Trophoblast cell (in vitro differentiated cells and primary cell): ENCODE measurements at regions not wholly inside any gene's neighbourhood (a gene's known extent, or its start where the extent isn't known, plus 50 kb on each side); places are given as distances from the start of the nearest gene placed in this dataset.

Source experiments
- DNase-seq, 2 donors: peaks; one replicate each; pipeline ENCODE4 v3.0.0-alpha.2; 2016
- H2AFZ ChIP-seq: 2 replicates; pipeline ENCODE4 v1.6.1; 2013; ENCODE audit warnings: low read length, moderate library complexity, mild to moderate bottlenecking; ENCODE audit not compliant: insufficient read depth, poor library complexity
- H2AK5ac ChIP-seq: 2 replicates; pipeline ENCODE4 v1.6.1; 2013; ENCODE audit warnings: mild to moderate bottlenecking, low read length
- H2BK120ac ChIP-seq: 2 replicates; pipeline ENCODE4 v1.6.1; 2013; ENCODE audit warnings: low read length, mild to moderate bottlenecking, moderate library complexity; ENCODE audit not compliant: insufficient read depth, poor library complexity
- H2BK12ac ChIP-seq: 2 replicates; pipeline ENCODE4 v1.6.1; 2013; ENCODE audit warnings: mild to moderate bottlenecking, low read length, moderate library complexity
- H2BK5ac ChIP-seq: 2 replicates; pipeline ENCODE4 v1.6.1; 2013; ENCODE audit warnings: low read length, low read depth, moderate library complexity, mild to moderate bottlenecking; ENCODE audit not compliant: poor library complexity
- H3K14ac ChIP-seq: 2 replicates; pipeline ENCODE4 v1.6.1; 2013; ENCODE audit warnings: mild to moderate bottlenecking, low read length
- H3K18ac ChIP-seq: 2 replicates; pipeline ENCODE4 v1.6.1; 2013; ENCODE audit warnings: mild to moderate bottlenecking, low read length
- H3K23ac ChIP-seq: 2 replicates; pipeline ENCODE4 v1.6.1; 2013; ENCODE audit warnings: low read length
- H3K27ac ChIP-seq: 2 replicates; pipeline ENCODE4 v1.5.1; 2013; ENCODE audit warnings: low read depth, mild to moderate bottlenecking, inconsistent platforms, low read length, moderate library complexity
- H3K27me3 ChIP-seq: 2 replicates; pipeline ENCODE4 v1.6.1; 2013; ENCODE audit warnings: inconsistent platforms, mild to moderate bottlenecking, low read length, moderate library complexity; ENCODE audit not compliant: insufficient read depth
- H3K36me3 ChIP-seq, 2 experiments: 1 replicate in 1 of 2; 2 replicates in 1 of 2; pipeline ENCODE4 v1.6.1; 2013; ENCODE audit warnings: low read length in 2 of 2, mild to moderate bottlenecking in 2 of 2, moderate library complexity in 1 of 2; ENCODE audit not compliant: insufficient read depth in 2 of 2, control insufficient read depth in 1 of 2
- H3K4ac ChIP-seq: 2 replicates; pipeline ENCODE4 v1.6.1; 2013; ENCODE audit warnings: low read depth, mild to moderate bottlenecking, low read length, moderate library complexity
- H3K4me1 ChIP-seq, 2 experiments: 1 replicate in 1 of 2; 2 replicates in 1 of 2; pipeline ENCODE4 v1.6.1; 2013; ENCODE audit warnings: low read length in 2 of 2, mild to moderate bottlenecking in 2 of 2, moderate library complexity in 1 of 2; ENCODE audit not compliant: insufficient read depth in 2 of 2, control insufficient read depth in 1 of 2
- H3K4me2 ChIP-seq: 2 replicates; pipeline ENCODE4 v1.6.1; 2013; ENCODE audit warnings: inconsistent platforms, mild to moderate bottlenecking, low read length, moderate library complexity
- H3K4me3 ChIP-seq: 2 replicates; pipeline ENCODE4 v1.5.1; 2013; ENCODE audit warnings: mild to moderate bottlenecking, low read depth, low read length, inconsistent platforms
- H3K79me1 ChIP-seq: one replicate; pipeline ENCODE4 v1.6.1; 2013; ENCODE audit warnings: low read length
- H3K79me2 ChIP-seq: 2 replicates; pipeline ENCODE4 v1.6.1; 2013; ENCODE audit warnings: low read length, mild to moderate bottlenecking; ENCODE audit not compliant: control insufficient read depth, insufficient read depth, poor library complexity
- H3K9ac ChIP-seq: 2 replicates; pipeline ENCODE4 v1.6.1; 2013; ENCODE audit warnings: mild to moderate bottlenecking, low read length
- H3K9me3 ChIP-seq: 2 replicates; pipeline ENCODE4 v1.6.1; 2013; ENCODE audit warnings: low read depth, mild to moderate bottlenecking, control low read depth, inconsistent platforms, low read length; ENCODE audit not compliant: insufficient read depth
- H4K12ac ChIP-seq: 2 replicates; pipeline ENCODE4 v1.6.1; 2013; ENCODE audit warnings: low read depth, mild to moderate bottlenecking, low read length, moderate library complexity
- H4K8ac ChIP-seq: 2 replicates; pipeline ENCODE4 v1.6.1; 2013; ENCODE audit warnings: low read depth, mild to moderate bottlenecking, low read length, moderate library complexity
- H4K91ac ChIP-seq: one replicate; pipeline ENCODE4 v1.6.1; 2013; ENCODE audit warnings: low read depth, mild to moderate bottlenecking, low read length, moderate library complexity
- WGBS: extraction: QIAGEN DNeasy Blood & Tissue Kit; methylation state at CpG from one replicate; pipeline ENCODE4 v1.1.7; 2013; ENCODE audit warnings: missing lambda C conversion rate; ENCODE audit not compliant: insufficient read length, insufficient coverage; ENCODE audit errors: extremely low coverage; 5-methylcytosine and 5-hydroxymethylcytosine counted together

DNA sequence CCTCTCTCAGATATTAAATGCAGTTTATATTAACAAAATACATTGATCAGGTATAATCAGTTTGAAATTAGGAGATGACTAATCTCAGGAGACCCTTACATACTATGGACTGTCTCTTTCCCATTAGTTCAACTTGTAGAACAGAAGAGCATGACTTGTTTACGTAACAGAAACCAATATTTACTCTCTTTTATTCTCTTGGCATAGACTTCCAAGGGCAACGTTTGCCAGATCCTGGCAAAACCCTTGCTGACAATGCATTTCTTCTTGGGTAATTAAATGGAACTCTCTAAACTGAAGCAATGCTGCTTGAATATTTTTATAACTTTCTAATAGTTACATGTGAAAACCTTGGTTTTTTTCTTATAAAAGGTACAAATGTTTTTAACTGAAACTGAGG lies 68.3 kb upstream of the MYO16 start:
- H3K14ac ChIP-seq, result no peak overlapping the region
- no peaks in the 10 kb centered on the region for H3K36me3 ChIP-seq
- no peak overlapping the region for H2BK120ac ChIP-seq
- H3K27me3 ChIP-seq, result no peaks in the 10 kb centered on the region
- no peak overlapping the region for H2AFZ ChIP-seq
- H3K27ac ChIP-seq, result no peak overlapping the region
- H3K4ac ChIP-seq, result no peak overlapping the region
- no peaks in the 10 kb centered on the region for H3K4me1 ChIP-seq
- no peak overlapping the region for H3K23ac ChIP-seq
- H3K9me3 ChIP-seq, result no peaks in the 10 kb centered on the region
- no peak overlapping the region for H2BK5ac ChIP-seq
- H3K79me1 ChIP-seq, result no peaks in the 10 kb centered on the region
- H2BK12ac ChIP-seq, result no peak overlapping the region
- no peak overlapping the region for H3K9ac ChIP-seq
- no peaks in the 10 kb centered on the region for H3K79me2 ChIP-seq
- no peak overlapping the region for H3K4me2 ChIP-seq
- no peak for DNase-seq
- H2AK5ac ChIP-seq, result no peak overlapping the region
- H3K4me3 ChIP-seq, result no peak overlapping the region
- no peak overlapping the region for H4K91ac ChIP-seq
- H3K18ac ChIP-seq, result no peak overlapping the region
- H4K12ac ChIP-seq, result no peak overlapping the region
- WGBS, result no CpG with 5 or more reads among the region's 2 CpGs
- no peak overlapping the region for H4K8ac ChIP-seq

DNA sequence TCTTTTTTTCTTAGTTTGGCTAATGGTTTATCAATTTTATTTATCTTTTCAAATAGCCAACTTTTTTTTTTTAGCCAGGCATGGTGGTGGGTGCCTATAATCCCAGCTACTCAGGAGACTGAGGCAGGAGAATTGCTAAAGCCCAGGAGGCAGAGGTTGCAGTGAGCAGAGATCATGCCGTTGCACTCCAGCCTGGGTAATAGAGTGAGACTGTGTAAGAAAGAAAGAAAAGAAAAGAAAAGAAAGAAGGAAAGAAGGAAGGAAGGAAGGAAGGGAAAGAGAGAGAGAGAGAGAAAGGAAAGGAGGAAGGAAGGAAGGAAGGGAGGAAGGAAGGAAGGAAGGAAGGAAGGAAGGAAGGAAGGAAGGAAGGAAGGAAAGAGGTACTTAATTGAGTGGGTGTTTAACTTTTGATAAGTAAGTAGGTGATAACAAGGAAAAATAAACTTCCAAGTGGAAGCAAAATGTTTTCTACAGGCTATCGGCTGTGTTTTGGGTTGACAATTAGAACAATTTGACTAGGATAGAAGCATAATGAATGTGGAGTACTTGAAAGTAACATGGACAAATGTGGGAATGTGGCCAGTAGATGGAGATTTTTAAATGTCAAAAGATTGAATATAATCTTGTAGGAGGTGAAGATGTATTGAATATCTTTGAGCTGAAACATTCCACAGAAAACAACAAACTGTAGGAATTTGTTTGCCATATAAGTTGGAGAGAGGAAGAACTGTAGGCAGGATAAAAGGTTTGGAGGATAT lies 62.8 kb upstream of the MYO16 start:
- no peak overlapping the region for H2AK5ac ChIP-seq
- H3K27ac ChIP-seq, result no peak overlapping the region
- H3K27me3 ChIP-seq, result no peaks in the 10 kb centered on the region
- H3K36me3 ChIP-seq, result no peaks in the 10 kb centered on the region
- H3K79me2 ChIP-seq, result no peaks in the 10 kb centered on the region
- H3K14ac ChIP-seq, result no peak overlapping the region
- no peak overlapping the region for H3K4ac ChIP-seq
- no peaks in the 10 kb centered on the region for H3K9me3 ChIP-seq
- H3K18ac ChIP-seq, result no peak overlapping the region
- H3K23ac ChIP-seq, result no peak overlapping the region
- no peak overlapping the region for H2BK5ac ChIP-seq
- no peaks in the 10 kb centered on the region for H3K79me1 ChIP-seq
- no peak overlapping the region for H3K9ac ChIP-seq
- no peak overlapping the region for H2BK12ac ChIP-seq
- no peak overlapping the region for H4K8ac ChIP-seq
- DNase-seq, result no peak
- no peak overlapping the region for H3K4me2 ChIP-seq
- H2AFZ ChIP-seq, result no peak overlapping the region
- no CpG with 5 or more reads among the region's 2 CpGs for WGBS
- H4K91ac ChIP-seq, result no peak overlapping the region
- no peaks in the 10 kb centered on the region for H3K4me1 ChIP-seq
- no peak overlapping the region for H4K12ac ChIP-seq
- H3K4me3 ChIP-seq, result no peak overlapping the region
- H2BK120ac ChIP-seq, result no peak overlapping the region

DNA sequence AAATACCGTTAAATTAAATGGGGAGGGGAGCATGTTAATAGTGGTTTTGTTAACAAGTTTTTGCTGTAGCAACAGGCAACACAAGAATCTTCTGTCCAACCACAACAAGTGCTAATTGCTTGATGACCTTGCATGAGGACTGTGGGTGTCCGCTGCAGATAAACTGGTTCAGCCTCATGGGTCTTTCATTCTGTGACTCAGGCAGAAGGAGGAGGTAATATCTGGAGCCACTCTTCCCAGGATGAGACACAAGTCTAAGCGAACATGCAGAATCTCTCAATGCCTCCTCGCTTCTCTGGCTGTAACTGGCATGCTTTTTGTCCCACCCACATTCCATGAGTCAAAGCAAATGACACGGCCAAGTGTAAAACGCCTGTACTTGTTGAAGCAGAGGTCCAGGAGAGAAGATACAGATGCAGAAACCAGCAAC lies 56.6 kb upstream of the MYO16 start:
- no CpG with 5 or more reads among the region's 6 CpGs for WGBS
- Histone ChIP-seq H3K9ac (no peak overlapping the region), H3K79me1 (no peaks in the 10 kb centered on the region), H3K4me3 (no peak overlapping the region), H3K14ac (no peak overlapping the region), H4K8ac (no peak overlapping the region), H3K4me1 (no peaks in the 10 kb centered on the region), H2BK5ac (no peak overlapping the region), H2AK5ac (no peak overlapping the region), H3K79me2 (no peaks in the 10 kb centered on the region), H3K4ac (no peak overlapping the region), H3K18ac (no peak overlapping the region), H3K4me2 (no peak overlapping the region), H3K27me3 (no peaks in the 10 kb centered on the region), H2BK120ac (no peak overlapping the region), H4K91ac (no peak overlapping the region), H2AFZ (no peak overlapping the region), H2BK12ac (no peak overlapping the region), H3K23ac (no peak overlapping the region), H3K27ac (no peak overlapping the region), H3K36me3 (no peaks in the 10 kb centered on the region), H4K12ac (no peak overlapping the region), H3K9me3 (no peaks in the 10 kb centered on the region)
- DNase-seq, result no peak

DNA sequence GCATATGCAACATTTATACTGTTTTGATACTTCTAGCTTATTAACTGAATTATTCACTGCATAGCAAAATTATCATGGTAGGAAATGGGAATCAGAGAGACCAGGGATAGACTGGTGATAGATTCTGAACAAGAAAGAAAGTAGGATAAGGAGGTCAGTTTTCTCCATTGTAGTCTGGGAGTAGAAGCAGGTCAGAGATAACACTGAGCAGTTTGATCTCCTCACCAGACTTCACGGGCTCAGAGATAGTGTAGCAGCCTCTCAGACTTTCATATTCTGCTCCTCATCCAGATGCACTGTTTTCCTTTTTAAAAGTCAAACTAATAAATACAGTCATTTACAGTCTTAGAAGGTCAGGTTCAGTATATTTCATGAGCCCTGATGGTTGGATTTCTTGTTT lies 56.0 kb upstream of the MYO16 start:
- Histone ChIP-seq H2BK120ac (no peak overlapping the region), H3K9ac (no peak overlapping the region), H3K18ac (no peak overlapping the region), H3K27ac (no peak overlapping the region), H2AK5ac (no peak overlapping the region), H3K4me3 (no peak overlapping the region), H3K36me3 (no peaks in the 10 kb centered on the region), H3K79me1 (no peaks in the 10 kb centered on the region), H3K9me3 (no peaks in the 10 kb centered on the region), H3K27me3 (no peaks in the 10 kb centered on the region), H2AFZ (no peak overlapping the region), H4K91ac (no peak overlapping the region), H3K23ac (no peak overlapping the region), H3K4me2 (no peak overlapping the region), H2BK5ac (no peak overlapping the region), H3K79me2 (no peaks in the 10 kb centered on the region), H4K8ac (no peak overlapping the region), H3K4me1 (no peaks in the 10 kb centered on the region), H3K4ac (no peak overlapping the region), H2BK12ac (no peak overlapping the region), H3K14ac (no peak overlapping the region), H4K12ac (no peak overlapping the region)
- no CpG with 5 or more reads among the region's 1 CpG for WGBS
- DNase-seq, result no peak
